ENCODE measurements at regions not wholly inside any gene's neighbourhood (a gene's known extent, or its start where the extent isn't known, plus 50 kb on each side); places are given as distances from the start of the nearest gene placed in this dataset.

DNA sequence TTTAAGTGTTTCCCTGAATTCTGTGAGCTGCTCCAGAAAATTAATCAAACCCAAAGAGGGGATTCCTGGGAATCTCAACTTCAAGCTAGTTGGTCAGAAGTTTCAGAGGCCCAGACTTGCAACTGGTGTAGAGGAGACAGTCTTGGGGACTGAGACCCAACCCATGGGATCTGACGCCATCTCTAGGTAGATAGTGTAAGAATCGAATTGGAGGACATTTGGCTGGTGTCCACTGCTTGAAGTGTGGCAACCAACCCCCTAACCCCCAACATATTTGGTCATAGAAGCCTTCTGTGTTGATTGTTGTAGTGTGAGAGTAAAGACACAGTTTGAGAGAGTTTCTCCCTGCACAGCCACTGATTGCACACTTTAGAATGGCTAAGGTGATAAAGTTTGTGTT is 103.5 kb upstream of the CARMIL1 start:
- TF ChIP-seq TAF1 (IDR thresholded peaks at IDR 0.05; ENCODE audit: borderline replicate concordance, insufficient read depth, low read length) (no peak), POLR2AphosphoS5 (IDR thresholded peaks at IDR 0.05; ENCODE audit: low read depth, low read length) (no peak), SIN3A (IDR thresholded peaks at IDR 0.05; ENCODE audit: borderline replicate concordance, insufficient read depth, low read length) (no peak), FOXP2 (optimal IDR thresholded peaks at IDR 0.05; ENCODE audit: borderline replicate concordance, extremely low read depth, extremely low read length, insufficient read depth) (no peak)
- TF ChIP-seq, protein P1, sequence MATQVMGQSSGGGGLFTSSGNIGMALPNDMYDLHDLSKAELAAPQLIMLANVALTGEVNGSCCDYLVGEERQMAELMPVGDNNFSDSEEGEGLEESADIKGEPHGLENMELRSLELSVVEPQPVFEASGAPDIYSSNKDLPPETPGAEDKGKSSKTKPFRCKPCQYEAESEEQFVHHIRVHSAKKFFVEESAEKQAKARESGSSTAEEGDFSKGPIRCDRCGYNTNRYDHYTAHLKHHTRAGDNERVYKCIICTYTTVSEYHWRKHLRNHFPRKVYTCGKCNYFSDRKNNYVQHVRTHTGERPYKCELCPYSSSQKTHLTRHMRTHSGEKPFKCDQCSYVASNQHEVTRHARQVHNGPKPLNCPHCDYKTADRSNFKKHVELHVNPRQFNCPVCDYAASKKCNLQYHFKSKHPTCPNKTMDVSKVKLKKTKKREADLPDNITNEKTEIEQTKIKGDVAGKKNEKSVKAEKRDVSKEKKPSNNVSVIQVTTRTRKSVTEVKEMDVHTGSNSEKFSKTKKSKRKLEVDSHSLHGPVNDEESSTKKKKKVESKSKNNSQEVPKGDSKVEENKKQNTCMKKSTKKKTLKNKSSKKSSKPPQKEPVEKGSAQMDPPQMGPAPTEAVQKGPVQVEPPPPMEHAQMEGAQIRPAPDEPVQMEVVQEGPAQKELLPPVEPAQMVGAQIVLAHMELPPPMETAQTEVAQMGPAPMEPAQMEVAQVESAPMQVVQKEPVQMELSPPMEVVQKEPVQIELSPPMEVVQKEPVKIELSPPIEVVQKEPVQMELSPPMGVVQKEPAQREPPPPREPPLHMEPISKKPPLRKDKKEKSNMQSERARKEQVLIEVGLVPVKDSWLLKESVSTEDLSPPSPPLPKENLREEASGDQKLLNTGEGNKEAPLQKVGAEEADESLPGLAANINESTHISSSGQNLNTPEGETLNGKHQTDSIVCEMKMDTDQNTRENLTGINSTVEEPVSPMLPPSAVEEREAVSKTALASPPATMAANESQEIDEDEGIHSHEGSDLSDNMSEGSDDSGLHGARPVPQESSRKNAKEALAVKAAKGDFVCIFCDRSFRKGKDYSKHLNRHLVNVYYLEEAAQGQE (IDR thresholded peaks at IDR 0.05; ENCODE audit: insufficient read depth in 1 of 2, low read depth in 2 of 2, low read length in 2 of 2): no peak

DNA sequence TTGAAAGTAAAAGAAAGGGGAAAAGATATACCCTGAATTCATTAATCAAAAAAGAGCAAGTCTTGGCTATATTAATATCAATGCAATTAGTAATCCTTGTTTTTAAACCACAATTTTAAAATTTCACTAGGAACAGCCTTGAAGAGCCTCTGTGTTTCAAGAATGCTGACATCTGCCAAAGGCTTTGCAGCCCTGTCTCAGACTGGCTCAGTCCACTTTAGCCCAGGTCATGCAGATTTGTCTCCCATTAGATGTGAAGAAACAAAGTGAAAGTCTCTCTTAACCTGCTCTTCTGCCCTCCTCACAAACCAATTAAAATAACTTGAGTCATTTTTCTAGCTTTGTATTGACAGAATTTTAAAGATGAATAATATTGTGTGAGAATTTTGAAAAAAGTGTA is 102.7 kb upstream of the CARMIL1 start:
- no peak for TF ChIP-seq POLR2AphosphoS5 (IDR thresholded peaks at IDR 0.05; ENCODE audit: low read depth, low read length)
- no peak for TF ChIP-seq SIN3A (IDR thresholded peaks at IDR 0.05; ENCODE audit: borderline replicate concordance, insufficient read depth, low read length)
- no peak for TF ChIP-seq TAF1 (IDR thresholded peaks at IDR 0.05; ENCODE audit: borderline replicate concordance, insufficient read depth, low read length)
- TF ChIP-seq, protein P1 (IDR thresholded peaks at IDR 0.05; ENCODE audit: insufficient read depth in 1 of 2, low read depth in 2 of 2, low read length in 2 of 2): no peak
- TF ChIP-seq FOXP2 (optimal IDR thresholded peaks at IDR 0.05; ENCODE audit: borderline replicate concordance, extremely low read depth, extremely low read length, insufficient read depth): no peak

DNA sequence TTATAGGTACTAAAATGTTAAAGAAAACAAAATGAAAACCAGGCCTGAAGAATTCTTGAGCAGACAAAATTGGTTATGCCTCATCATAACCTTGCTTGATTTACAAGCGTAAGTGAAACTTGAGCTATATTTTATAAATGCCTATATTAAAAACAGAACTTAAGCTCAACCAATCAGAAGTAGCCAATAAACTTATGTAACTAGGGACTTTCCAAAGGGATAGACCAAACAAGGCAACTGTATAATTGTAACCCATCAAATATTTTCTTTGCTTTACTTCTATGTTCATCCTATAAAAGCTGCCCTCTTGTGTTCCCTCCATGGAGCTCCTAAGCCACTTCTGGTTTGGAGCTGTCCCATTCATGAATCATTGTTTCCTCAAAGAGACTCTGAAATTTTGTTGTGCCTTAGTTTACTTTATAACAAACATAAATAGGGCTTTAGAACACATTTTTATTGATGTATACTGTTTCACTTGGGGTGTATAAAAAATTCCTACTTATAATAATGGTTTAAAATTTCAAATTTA is 101.6 kb upstream of the CARMIL1 start:
- TF ChIP-seq SIN3A (IDR thresholded peaks at IDR 0.05; ENCODE audit: borderline replicate concordance, insufficient read depth, low read length) (no peak), POLR2AphosphoS5 (IDR thresholded peaks at IDR 0.05; ENCODE audit: low read depth, low read length) (no peak), FOXP2 (optimal IDR thresholded peaks at IDR 0.05; ENCODE audit: borderline replicate concordance, extremely low read depth, extremely low read length, insufficient read depth) (no peak), TAF1 (IDR thresholded peaks at IDR 0.05; ENCODE audit: borderline replicate concordance, insufficient read depth, low read length) (no peak)
- TF ChIP-seq, protein P1 (IDR thresholded peaks at IDR 0.05; ENCODE audit: insufficient read depth in 1 of 2, low read depth in 2 of 2, low read length in 2 of 2): no peak

DNA sequence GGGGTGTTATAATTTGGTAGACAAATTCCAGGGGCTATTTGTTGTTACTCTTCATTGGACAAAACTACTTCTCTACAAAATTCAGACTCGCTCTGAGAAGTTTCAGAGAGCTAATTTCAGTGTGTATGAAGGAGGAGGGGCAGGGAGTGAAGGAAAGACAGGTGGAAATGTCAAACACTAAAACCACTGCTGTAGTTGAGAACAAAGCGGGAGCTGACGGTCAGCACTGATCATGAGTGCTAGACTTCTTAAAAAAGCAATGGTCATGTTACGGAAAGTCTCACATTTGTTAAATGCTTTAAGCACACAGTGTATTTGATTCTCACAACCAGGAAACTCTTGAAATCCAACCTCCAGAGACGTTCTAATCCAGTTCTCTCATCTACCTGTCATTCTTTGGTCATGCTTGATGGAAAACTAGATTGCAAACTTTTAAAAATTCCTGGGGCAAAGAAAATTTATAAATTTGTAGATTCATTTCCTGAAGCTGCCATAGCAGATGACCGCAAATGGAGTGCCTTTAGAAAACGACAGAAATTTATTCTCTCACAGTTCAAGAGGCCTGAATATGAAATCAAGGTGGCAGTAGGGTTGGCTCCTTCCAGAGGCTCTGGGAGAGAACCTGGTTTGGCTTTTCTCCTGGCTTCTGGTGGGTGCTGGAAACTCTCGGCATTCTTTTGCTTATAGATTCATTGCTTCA is 100.7 kb upstream of the CARMIL1 start:
- TF ChIP-seq SIN3A (IDR thresholded peaks at IDR 0.05; ENCODE audit: borderline replicate concordance, insufficient read depth, low read length): no peak
- TF ChIP-seq TAF1 (IDR thresholded peaks at IDR 0.05; ENCODE audit: borderline replicate concordance, insufficient read depth, low read length): no peak
- no peak for TF ChIP-seq FOXP2 (optimal IDR thresholded peaks at IDR 0.05; ENCODE audit: borderline replicate concordance, extremely low read depth, extremely low read length, insufficient read depth)
- TF ChIP-seq, protein P1 (IDR thresholded peaks at IDR 0.05; ENCODE audit: insufficient read depth in 1 of 2, low read depth in 2 of 2, low read length in 2 of 2): no peak
- no peak for TF ChIP-seq POLR2AphosphoS5 (IDR thresholded peaks at IDR 0.05; ENCODE audit: low read depth, low read length)
